Stimulated activated CD8-positive, alpha-beta memory T cell treated with anti-CD3 and anti-CD28 coated beads, Interleukin-15, amount 100 ng/mL, for 24 hours (primary cell): ENCODE measurements at regions not wholly inside any gene's neighbourhood (a gene's known extent, or its start where the extent isn't known, plus 50 kb on each side); places are given as distances from the start of the nearest gene placed in this dataset.

Experiments
- DNase-seq: peaks from one replicate; pipeline ENCODE4 v3.0.0-alpha.2; 2020; ENCODE audit warnings: low read depth

DNA sequence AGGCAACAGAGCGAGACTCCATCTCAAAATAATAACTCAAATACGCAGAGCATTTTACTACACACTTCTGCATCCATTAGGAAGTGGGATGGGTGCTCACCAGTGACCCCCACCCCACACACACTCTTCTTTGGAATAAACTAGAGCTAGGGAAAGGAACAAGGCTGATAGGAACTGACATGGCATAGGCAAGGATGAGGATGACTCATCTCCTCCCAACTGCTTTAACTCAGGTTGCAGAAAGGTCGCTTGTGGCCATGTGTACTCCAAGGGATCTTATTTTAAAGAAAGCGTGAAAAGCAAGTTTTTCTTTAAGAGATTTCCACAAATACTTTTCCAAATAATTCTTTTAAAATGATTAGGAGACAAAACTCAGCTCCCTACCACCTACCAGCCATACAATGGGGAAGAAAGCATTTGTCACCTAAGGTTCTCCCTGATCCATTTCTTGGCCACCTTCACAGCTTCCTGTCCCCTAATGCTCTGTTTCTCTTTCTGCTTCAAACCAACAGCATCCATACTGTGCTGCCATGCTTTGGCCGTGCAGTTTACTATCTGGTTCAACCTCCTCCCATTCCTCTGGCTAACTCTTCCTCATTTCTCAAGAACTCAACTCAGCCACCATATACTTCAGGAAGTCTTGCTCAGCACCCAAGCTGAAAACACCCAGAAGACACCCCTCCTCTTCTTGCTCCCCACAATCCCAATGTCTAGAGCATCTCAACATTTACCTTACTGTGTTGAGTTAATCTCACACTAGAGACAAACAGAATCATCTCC, 211.9 kb downstream of the ACTL7B start:
- no peak for DNase-seq

DNA sequence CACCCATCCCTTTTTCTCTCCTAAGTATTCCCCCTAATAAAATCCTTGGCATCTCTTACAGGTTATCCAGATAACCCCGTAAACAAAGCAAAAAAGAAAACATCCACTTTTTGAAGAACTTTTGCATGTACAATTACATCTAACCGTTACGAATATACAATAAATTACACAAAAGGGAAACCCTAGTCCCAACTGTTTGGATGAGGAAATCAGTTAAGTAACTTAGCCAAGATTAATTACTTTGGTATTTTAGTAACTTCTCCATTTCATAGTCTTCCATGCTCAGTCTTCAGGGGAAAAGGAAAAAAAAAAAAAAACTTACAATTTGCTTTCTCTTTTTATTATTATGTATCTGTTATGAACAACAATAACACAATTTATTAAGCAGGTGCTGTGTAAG, 212.9 kb downstream of the ACTL7B start:
- DNase-seq = no peak

DNA sequence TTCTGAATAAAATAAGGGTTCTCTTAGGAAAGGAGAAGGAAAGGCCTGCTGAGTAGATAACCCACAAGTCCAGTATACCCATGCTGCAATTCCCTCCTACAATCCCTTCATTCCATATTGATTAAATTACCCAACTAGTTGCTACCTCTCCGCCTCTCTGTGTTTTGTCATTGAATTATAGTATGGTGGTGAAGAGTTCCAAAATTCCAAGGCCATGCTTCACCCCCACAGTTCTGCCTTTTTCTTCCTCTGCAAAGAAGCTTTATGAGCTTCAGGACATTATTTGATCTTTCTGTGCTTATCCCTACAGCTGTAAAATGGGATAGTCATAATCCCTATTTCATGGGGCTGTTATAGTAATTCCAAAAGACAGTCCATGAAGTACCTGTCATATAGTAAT, 215.6 kb downstream of the ACTL7B start:
- DNase-seq = no peak

DNA sequence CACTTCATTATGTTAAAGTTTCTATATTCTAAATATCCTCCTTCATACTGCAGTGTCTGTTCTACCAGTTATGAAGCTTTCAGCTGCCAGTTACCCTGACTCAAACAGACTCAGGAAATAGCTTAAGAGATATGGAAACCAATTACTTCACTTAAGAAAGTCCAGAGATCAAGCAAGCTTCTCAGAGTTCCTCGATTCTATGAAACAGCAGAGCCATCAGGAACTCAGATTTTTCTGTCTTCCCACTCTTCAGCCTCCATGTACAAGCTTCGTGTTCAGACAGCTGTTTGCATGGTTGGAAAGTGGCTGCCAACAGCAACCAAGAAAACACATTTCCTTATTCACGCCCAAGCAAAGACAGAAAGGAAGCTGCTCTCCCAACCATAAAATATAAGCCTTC, 216.1 kb downstream of the ACTL7B start:
- no peak for DNase-seq

DNA sequence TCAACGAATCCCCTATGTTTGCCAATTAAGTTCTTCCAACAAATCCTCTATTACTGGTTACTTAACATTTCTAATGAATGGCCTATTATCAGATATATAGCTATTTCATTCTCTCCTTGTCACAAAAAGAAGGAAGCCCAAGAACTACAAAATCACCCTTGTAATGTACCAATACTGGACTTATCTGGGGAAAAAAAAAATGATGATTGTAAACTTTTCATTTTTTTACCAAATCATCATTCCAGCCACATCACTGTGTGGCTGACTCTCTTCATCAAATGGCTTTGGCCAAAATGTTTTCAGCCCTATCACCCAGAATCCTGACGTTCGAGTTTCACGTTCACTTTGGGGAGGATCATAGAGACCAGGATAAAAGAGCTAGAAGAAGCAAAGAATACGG, 216.7 kb downstream of the ACTL7B start:
- no peak for DNase-seq

DNA sequence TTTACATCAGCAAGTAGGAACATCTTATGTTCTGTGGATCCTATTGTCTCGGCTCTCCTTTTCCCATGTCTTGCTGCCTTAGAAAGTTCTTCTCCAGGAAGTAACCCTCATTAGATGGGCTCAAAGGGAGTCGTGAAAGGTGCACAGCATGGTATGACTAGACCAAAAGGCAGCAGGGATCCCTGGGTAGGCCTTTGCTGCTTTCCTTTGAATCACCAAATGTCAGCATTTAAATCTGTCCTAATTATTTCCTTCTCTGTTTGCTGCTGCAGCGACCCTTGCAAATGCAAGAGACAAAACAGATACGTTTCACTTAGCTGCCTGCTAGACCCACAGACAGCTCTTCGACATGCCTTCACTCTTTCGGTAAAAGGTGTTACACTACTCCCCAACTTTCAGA, 218.4 kb downstream of the ACTL7B start:
- no peak for DNase-seq

DNA sequence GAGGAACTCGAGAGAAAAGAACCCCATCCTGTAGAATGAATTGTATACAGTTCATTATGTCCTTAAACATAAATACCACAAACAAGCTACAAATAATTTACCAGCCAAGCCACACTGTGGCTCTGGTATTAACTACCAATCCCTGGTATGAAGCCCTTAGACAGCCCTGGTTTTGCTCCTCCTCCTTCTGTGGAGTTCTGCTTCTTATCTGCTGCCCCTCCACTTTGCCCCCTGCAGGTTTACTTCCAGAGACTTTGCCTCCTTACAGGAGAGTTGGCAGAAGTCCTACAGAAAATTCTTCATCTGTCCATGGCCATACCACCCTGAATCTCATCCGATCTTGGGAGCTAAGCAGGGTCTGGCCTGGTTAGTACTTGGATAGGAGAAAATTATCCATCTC, 219.8 kb downstream of the ACTL7B start:
- no peak for DNase-seq

DNA sequence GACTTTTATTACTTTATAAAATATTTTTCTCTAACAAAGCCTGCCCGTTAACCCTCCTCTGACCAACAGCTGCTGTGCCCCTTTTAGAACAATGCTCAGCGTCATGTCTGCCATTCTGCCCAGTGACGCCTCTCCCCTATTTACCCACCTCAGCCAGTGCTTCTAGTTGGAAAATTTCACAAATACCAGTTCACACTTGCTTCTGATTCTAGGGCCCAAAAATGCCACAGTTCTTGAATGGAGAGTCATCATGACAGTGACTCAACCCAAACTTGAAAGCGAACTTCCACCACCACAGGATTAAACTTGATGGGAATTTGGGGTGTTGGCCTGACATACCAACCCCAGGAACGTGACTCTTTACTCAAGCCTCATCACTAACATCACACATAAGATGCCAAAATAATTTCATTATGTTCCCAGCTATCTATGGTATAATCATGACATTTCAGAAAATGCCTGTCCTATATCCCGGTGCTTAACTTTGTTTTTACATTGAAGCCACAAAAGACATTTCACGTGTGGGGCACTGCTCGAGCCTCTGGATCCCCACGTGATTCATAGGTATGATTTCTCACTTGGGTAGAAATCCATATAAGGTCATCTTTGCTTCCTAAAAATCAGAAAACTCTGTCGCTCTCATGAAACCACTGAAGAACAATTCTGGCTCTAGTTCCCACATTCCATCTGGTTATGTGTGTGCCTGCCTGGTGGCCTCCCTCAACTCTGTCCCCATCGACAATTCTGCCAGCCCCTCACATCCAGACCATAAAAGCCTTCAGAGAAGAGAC, 220.9 kb downstream of the ACTL7B start:
- DNase-seq = no peak

DNA sequence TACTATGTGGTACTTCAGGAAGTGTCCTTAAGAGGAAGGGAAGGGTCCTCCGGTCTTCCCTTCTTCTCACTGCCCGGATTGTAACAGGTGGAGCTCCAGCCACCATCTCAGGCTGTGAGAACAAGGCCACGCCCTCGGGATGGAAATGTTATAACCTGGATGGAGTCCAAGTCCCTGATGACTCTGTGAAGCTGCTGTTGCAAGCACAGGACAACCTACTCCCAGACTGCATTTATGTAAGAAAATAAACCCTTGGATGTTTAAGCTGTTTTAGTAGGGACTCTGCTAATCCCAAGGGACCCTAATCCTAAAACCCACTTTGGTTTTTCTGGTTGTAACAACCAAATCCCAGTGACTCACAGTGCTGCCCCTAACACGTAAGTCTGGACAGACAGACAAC, 221.6 kb downstream of the ACTL7B start:
- no peak for DNase-seq

DNA sequence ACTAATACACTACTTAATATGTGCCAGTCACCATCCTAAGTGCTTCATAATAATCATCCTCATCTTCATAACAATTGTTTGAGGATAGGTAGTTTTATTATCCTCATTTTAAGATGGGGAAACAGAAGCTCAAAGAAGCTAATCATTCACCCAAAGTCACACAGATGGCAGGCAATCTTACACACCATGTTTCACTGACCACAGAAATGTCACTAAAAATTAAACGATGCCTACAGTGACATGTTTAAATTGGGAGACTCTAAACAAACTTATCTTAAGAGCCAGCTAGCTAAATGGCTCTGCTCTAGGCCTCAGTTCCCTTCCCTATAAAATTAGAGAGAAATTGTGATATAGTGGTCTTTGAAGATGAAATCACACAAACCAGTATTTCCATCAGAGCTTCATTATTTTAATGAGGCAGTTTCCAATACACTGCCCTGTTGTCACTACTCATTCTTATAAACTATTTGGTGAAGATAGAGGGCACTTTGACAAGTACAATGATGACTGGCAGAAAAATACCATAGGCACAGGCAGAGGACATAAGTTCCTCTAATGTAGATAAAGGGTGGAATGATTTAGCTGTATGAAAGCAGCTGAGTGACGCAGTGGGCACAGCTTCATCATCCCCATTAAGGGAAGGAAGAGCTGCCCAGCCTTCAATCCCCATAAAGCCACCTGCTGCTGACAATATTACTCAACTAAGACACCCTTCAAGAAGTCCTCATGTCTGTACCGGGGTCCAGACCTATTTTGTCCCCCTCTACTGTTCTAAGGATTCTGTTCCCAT, 224.1 kb downstream of the ACTL7B start:
- no peak for DNase-seq

DNA sequence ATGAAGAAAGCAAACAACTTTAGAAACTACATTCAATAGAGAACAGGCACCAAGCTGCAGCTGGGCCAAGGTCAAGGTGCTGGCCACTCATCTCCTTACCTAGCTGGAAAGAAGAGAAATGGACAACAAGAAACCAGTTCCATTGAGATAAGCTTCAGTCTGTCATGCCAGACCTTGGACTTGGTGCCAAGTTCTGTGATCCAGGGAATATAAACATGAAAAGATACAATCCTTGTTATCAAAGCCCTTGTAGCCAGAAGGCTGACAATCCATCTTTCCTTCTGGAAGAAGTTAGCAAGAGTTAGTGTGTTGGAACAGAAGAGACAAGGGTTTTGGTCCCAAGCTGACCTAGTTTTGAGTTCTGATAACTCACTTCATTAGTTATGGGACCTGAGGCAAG, 227.5 kb downstream of the ACTL7B start:
- DNase-seq = no peak

DNA sequence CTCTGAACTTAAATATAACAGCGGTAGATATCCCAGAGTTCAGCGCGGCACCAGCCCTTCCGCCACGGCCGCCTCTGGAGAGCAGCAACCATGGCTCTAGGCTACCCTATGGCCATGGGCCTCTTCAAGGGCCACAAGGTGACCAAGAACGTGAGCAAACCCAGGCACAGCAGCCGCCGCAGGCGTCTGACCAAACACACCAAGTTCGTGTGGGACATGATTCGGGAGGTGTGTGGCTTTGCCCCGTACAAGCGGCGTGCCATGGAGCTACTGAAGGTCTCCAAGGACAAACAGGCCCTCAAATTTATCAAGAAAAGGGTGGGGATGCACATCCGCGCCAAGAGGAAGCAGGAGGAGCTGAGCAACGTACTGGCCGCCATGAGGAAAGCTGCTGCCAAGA, 229.0 kb downstream of the ACTL7B start:
- no peak for DNase-seq

DNA sequence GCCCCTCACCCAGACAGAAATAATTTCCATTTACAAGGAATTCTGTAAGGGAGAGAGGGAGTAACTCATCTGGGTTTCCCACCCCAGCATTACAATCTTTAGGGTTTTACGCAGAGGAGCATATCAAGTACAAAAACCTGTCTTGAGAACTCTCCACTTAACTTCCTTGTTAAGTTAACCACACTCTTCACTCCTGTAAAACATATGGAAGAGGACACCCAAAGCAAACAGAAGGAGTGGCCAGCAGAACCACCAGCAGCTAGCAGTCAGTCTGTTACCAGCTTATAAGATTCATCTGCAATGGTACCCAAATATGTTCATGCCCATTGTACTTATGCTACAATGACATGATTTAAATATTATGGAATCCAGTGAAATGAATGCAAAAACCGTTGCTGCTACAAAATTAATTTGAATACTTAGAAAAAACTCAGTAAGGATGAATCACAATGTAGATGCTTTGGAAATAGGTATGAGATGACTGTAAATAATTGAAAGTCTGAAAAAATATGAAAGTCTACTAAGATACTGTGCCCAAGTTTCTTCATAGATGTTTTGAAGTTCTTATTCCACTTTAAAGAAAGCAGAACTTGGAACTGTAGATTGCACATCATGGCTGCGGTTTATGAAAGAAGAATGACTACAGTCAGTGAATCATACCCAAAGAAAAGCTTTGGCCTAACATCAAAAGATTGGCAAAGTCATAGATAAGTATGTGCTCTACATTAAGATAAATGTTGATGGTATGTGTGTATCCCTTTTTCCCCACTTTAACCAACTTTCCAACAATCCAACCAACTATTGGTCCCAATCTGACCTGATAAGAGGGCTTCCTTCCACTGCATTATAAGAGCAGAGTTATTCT, 233.6 kb downstream of the ACTL7B start:
- DNase-seq = no peak

DNA sequence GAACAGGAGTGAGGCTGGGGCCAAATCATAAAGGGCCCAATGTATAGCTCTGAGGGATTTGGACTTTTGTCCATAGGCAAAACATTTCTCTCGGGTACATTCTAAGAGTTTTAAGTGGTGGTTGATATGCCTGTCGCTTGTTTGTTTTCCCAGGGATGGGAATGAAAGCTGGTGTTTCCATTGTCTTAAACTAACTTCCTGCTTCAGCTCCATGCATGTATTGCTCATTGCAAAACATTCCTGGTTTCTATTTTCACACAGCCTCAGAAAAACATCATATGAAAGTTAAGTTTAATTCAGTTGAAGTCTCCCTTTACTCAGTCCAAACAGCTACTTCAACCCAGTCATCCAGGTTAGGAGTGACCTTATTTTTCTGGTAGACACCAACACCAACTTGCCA, 235.0 kb downstream of the ACTL7B start:
- DNase-seq = no peak

DNA sequence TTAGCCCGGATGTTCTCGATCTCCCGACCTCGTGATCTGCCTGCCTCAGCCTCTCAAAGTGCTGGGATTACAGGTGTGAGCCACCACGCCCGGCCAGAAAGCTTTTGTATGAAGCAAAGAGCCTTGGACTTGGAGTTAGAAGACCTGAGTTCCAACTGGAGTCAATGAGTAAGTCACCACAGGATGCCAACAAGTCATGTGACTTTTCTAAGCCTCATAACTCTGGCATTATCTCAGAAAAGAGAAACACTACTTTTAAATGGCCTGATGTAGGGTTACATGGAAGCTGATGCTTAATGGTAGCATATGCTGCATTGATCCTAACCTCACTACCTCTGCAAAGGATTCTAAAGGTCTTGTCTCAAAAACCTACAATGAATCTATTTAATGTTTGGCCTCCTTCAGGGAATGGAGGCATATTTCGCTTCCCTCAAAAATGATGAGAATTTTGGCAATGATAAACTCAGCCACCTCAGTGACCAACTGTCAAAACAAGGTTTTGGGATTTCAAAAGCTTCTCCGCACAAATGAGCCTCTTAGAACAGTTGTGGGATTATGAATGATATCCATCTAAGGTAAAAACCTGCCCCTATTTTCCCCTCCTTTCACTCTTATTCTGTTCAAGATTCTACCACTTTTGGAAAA, 236.8 kb downstream of the ACTL7B start:
- no peak for DNase-seq

DNA sequence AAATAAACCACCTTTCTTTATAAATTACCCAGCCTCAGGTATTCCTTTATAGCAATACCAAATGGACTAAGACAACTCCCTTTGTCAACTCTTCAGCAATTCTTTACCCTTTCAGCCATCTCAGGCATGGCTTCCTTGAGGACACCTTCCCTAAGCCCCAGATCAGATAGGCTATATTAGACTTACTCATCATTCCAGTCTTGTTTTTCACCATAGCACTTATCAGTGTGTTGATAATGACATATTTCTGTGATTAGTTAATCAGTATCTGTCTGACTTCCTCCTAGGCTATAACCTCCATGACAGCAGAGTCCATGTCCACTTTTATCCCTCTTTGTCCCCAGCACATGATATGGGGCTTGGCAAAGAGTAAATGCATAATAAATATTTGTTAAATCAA, 238.1 kb downstream of the ACTL7B start:
- no peak for DNase-seq

DNA sequence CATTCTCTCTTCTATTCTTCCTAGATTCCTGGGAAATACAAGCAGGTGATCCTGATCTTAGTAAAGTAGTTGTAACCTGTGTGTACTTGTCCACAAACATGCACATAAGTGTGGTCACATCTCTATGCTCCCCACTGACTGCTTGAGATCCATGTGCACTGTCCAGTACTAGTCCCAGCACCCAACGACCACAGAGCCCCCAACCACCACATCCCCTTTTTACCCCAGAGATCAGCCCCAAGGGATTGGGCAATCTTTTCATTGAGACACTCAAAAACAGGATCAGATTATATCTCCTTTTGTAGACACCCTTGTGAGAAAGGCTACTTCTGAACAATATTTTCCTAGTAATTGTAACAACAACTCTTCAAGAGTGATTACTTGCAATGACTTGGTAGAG, 240.6 kb downstream of the ACTL7B start:
- DNase-seq = no peak

DNA sequence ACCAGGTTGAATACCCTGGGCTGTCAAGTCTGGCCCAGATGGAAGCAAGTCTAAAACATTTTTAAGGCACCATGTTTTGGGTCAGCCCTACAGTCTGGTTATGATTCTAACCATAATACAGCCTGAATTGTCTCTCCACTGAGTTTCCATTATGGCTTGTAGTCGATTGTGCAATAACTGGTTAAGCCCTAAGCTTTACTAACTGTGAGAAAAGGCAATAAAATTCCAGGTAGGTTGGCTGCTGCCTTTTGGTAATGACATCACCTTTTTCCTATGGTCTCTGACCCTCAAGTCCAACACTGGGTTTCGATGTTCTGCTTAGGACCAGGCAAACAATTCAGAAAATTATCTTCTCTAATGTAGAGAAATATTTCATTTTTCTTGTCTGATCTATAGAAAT, 243.3 kb downstream of the ACTL7B start:
- DNase-seq = no peak

DNA sequence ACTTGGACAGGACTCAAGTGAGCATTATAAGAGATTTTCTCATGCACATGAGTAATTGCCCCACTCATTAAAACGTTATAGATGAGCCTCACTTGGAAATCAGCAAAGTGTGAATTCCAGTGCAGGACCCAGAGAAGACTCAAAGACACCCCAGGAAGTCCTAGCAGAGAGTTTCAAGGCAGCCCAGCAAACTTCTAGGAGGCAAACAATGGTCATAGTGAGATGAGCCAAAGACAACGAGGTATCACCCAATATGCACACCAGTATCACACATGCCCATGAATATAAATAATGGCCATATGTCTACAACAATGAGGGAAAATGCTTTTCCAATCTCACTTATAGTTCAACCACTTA, 245.9 kb downstream of the ACTL7B start:
- DNase-seq = no peak

DNA sequence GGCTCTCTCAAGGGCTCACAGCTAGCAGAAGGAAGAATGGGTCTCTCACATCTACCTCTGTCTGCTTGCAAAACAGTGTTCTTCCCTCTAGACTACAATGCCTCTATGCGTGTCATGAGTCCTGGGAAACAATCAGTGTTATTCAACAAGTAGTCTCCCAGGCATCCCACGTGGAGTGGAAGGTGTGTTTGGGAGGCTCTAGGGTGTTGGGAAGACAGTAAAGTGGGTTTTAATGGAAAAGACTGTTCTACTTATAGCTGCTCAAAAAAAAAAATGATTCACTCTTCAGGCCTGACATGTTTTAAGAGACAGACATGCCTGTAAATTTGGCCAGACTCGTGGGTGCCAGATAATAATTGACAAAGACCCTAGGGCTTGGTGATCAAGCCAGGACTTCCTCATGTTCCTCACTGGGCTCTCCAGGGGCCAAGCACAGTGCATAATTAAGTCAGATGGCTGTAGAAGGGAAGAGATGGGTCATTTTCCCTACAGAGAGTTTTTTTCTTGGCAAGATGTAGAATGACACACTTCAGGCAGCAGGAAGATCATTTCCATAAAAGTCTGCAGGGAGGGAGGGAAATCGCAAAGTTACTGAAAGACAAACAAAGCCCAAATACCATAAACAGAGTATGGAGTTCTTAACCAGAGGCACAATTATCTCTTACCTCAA, 246.4 kb downstream of the ACTL7B start:
- DNase-seq = no peak

DNA sequence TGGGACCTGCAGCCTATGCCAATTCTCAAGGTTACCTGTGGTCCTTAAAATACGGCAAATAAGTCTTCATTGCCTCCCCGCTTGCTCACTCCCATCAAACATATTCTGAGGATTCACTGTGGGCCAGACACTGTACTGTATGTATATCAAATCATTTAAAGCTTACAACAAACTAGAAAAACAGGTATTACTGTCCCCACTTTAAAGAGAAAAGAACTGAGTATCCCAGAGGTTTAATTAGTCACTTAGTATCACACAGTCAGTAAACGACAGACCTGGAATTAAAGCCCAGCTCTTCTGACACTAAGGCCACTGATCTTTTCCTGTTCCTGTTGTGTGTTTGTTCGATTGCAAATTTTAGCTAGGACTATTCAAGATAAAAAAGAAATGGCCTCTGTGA, 248.2 kb downstream of the ACTL7B start:
- no peak for DNase-seq
